BE2C (cell line): ENCODE measurements at regions not wholly inside any gene's neighbourhood (a gene's known extent, or its start where the extent isn't known, plus 50 kb on each side); places are given as distances from the start of the nearest gene placed in this dataset.
"Not testable (repeated sequence)": the region's sequence is repeated elsewhere in the genome, so short reads cannot be mapped to it uniquely, and the experiment has no call there.

Source experiments
- DNase-seq: peaks from one replicate; pipeline ENCODE4 v3.0.0-alpha.2; 2020
- H3K27me3 ChIP-seq: fragments of 250-450 bp; sonication (Bioruptor Pico); 2 replicates; pipeline ENCODE4 v1.5.1; 2020; ENCODE audit warnings: mild to moderate bottlenecking
- H3K36me3 ChIP-seq: fragments of 250-450 bp; sonication (Bioruptor Pico); 2 replicates; pipeline ENCODE4 v1.5.1; 2020; ENCODE audit warnings: mild to moderate bottlenecking
- H3K4me1 ChIP-seq: fragments of 250-450 bp; sonication (Bioruptor Pico); 2 replicates; pipeline ENCODE4 v1.5.1; 2020
- H3K4me3 ChIP-seq: 2 replicates; pipeline ENCODE4 v1.5.1; 2011; ENCODE audit warnings: low read depth, low read length
- H3K9me3 ChIP-seq: fragments of 250-450 bp; sonication (Bioruptor Pico); 2 replicates; pipeline ENCODE4 v1.5.1; 2020
- TF ChIP-seq, protein P1 (sequence below): IDR thresholded peaks from 2 replicates; pipeline ENCODE4 v1.5.1; 2012; ENCODE audit warnings: mild to moderate bottlenecking, low read depth, low read length

DNA sequence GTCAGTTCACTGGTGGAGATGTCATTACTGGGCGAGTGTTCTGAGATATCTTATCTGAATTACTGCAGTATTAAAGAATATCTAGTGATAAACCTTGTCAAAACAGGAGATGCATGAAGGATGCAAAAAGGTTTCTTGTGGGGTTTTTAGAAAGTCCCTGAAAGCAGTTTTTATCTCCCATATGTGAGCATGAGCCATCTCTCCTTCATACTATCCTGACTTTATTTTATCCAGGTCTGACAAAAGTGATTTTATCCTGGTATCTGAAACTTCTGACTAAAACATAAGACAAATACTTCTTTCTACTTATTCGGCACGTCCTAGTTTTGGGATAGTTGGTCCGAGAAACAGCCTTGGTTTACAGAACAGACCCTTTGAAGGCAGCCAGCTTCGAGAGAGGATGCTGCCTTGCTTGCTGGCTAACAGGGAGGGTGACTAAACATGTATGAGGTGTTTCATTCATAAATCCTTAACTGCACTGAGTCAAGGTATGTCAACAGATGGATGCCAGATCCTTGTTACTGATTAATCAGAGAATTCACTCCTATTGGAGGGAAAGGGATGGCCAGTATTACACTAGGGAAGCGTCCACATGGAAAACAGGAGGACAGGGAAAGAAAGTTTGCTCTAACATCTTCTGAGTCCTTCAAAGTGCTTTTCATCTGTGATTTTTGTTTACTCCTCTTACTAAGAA, 172.8 kb upstream of the FAM240B start:
- not testable (repeated sequence) for H3K4me3 ChIP-seq, H3K9me3 ChIP-seq, H3K36me3 ChIP-seq, H3K4me1 ChIP-seq, DNase-seq, H3K27me3 ChIP-seq

DNA sequence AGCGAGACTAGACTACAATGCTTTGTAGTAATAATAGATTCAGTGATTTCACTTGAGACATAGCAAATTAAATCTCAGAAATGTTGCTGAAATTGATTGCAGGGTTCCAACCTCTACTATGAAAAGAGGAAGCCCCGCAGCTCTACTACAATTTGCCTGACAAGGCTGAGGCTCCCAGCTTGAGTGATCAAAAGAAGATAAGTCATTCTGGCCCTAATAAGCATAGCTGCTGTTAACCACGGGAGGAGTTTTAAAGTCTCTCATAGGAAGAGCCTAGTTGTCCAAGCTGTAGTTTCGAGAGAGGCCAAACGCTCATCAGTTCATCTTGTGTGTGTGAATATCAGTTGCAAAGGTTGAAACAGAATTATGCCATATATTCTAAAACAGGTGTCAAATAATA, 166.1 kb upstream of the FAM240B start:
- H3K9me3 ChIP-seq, H3K4me1 ChIP-seq, H3K36me3 ChIP-seq, DNase-seq, H3K4me3 ChIP-seq, H3K27me3 ChIP-seq: not testable (repeated sequence)

DNA sequence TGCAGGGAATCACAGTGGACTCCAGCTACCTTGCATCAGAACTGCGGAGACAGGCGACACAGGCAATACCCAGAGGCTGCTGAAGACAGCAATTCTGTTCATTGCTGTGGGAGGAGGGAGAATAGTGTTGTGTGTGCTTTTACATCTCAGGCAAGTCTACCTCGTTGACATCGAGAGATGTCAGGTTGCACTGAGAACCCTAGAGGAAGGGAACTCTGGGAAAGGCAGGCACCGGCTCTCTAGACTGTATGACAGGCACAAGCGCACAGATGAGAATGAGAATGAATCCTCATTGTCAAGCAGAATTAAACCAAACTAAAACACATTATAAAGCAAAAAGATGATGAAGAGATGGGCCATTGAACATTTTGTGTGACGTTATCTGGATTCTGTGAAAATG, 155.7 kb upstream of the FAM240B start:
- not testable (repeated sequence) for DNase-seq, H3K27me3 ChIP-seq, H3K4me3 ChIP-seq, H3K9me3 ChIP-seq, H3K36me3 ChIP-seq, H3K4me1 ChIP-seq

DNA sequence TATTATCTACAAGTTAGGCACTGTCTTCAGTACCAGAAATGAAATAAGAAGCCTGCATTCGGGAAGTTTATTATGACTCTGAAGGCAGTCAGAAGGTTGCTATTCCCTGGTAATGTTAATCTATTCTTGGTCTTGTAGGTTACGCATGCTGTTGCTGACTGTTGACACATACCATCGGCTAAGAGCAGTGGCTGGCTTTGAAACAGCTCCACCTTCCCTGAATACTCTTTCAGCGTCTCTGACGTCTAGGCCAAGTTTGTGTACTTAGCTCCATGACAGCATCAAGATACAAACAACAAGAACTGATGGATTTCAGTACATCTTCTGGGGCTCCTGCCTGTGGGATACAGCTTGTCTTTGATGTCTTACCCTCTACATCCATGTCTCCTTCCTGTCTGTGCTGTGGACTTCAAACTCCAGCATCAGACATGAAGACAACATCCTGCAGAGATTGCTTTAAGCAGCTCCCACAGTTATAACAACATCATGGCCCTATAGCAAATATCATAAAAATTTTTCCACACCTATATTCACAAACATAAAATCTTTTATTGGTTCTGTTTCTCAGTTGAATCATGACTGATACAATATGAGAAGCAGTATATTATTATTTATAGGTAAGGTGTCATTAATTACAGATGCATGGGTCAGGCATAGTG, 151.5 kb upstream of the FAM240B start:
- H3K27me3 ChIP-seq, H3K4me3 ChIP-seq, H3K9me3 ChIP-seq, H3K4me1 ChIP-seq, DNase-seq, H3K36me3 ChIP-seq: not testable (repeated sequence)

DNA sequence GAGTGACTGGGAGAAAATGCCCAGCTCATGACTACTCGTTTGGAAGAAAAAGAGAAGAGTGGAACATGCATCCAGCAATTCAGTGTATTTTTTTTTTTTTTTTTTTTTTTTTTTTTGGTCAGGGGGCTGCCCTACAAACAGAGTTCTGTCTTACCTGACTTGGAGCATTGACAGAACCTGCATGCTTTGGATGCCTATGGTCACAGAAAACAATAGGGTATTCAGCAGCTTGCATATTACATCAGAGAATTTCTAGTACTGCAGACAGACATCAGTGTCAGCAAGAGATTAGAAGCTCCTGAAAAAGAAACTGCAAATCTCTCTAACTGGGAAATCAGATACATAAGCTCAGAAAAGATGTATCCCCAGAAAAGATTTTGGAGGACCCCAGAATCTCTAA, 139.9 kb upstream of the FAM240B start:
- H3K27me3 ChIP-seq, DNase-seq, H3K36me3 ChIP-seq, H3K4me3 ChIP-seq, H3K4me1 ChIP-seq, H3K9me3 ChIP-seq: not testable (repeated sequence)

DNA sequence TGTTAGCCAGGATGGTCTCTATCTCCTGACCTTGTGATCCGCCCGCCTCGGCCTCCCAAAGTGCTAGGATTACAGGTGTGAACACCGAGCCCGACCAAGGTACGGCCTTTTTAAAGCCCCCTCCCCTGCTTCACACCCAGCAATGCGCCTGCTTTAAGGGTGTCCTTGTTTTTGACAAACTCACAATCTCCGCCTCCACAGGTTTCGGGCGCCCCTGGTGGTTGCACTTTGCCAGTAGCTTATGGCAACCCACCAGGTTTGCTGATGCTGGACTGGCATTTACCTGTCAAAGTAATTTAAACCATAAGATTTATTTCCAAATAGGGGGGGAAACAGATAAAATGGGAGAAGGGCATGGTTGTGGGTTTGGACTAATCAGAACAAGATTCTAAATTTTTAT, 129.0 kb upstream of the FAM240B start:
- not testable (repeated sequence) for H3K36me3 ChIP-seq, H3K4me1 ChIP-seq, H3K27me3 ChIP-seq, DNase-seq, H3K4me3 ChIP-seq, H3K9me3 ChIP-seq

DNA sequence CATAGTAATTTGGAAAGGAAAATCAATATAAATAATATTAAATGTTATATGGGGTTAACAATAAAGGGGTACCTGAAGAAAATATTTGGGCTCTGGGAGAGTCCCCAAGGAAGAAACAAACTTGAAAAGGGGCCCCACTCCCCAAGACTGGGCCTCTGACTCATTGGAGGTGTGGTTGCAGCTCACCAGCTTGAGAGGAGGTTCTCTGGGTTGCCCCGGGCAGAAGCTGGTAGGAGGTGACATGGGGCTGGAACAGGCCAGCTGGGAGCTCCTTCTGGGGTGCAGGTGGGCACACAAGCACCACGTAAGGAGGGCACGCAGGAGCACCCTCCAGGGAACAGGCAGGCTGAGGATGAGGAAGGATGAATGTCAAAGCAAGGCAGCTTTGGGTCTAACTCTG, 120.3 kb upstream of the FAM240B start:
- H3K4me3 ChIP-seq, H3K4me1 ChIP-seq, DNase-seq, H3K27me3 ChIP-seq, H3K36me3 ChIP-seq, H3K9me3 ChIP-seq: not testable (repeated sequence)

DNA sequence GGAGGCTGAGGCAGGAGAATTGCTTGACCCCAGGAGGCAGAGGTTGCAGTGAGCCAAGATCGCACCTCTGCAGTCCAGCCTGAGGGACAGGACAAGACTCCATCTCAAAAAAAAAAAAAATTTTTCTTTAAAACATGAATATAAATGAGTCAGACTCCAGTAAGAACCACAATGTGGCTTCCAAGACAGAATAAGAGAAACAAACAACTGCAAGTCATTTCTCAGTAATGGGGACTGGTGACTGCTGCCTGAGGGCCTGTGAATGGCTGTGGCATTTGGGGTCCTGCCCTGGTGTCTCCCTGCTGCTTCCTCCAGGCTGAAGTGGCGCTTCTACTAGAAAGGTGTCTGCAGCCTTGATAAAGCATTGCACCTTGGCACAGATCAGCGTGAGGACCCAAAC, 113.8 kb upstream of the FAM240B start:
- H3K9me3 ChIP-seq, H3K4me1 ChIP-seq, DNase-seq, H3K4me3 ChIP-seq, H3K36me3 ChIP-seq, H3K27me3 ChIP-seq: not testable (repeated sequence)

DNA sequence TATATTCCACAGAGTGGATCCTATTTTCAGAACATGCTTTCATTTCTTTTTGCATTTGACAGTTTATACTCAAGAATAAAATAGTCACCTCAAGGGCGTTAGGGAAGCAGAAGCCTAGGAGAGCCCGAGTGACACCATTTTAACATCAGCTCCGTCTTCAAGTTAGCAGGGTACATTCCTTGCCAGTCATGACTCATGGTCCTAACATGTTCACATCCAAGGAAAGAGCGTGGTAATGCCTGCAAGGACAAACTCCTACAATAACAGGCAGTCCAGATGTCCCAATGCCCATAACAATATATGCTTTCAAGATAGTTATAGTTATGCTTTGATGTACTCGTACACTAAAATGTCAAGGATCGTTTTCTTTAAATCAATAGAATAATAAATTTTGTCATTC, 93.9 kb upstream of the FAM240B start:
- not testable (repeated sequence) for DNase-seq, H3K9me3 ChIP-seq, H3K4me1 ChIP-seq

DNA sequence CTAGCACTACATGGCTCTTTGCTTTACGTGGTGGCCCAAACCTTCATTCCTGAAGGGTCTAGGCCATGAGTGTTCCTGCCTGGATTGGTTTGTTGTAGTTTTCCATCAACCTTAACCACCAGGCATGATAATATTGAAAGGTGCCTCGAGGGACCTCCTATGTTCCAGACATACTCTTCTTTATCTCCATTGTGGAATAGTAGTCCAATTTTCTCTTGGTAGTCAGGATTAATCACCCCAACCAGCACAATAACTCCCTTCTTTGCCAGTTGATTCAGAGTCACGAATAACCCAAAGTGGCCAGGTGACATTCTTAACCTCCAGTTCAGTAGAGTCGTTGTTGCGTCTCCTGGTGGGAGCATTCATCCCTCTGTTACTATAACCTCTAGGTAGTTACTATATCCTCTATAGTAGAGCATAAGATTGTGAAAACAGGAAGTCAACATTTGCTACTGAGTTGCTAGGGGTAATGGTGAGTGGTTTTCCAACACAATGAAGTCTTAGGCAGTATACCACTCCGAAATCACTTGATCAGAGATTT, 88.1 kb upstream of the FAM240B start:
- not testable (repeated sequence) for H3K4me3 ChIP-seq, H3K4me1 ChIP-seq, H3K9me3 ChIP-seq, DNase-seq, H3K27me3 ChIP-seq, H3K36me3 ChIP-seq

More for the DNA sequence above, 93.9 kb upstream of the FAM240B start:
- H3K4me3 ChIP-seq, H3K36me3 ChIP-seq, H3K27me3 ChIP-seq: not testable (repeated sequence)

DNA sequence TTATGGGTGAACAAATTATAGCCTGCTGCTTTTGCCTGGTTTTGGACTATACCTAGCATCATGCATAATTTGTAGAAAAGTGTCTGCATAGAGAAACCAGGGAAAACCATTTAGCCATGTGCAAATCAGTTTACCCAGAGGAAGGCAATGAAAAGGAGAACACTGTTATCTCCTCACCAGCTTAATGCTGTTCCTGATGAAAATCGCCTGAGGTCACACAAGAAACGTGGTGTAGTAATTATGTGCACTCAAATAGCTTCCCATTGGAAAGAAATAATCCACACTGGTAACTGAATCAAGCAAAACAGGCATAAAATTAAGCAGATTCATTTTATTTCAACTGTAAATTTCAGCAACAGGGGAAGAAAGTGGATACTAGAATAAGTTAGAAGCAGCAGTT, 51.7 kb upstream of the FAM240B start:
- H3K9me3 ChIP-seq = no peaks in the 10 kb centered on the region
- TF ChIP-seq, protein P1, sequence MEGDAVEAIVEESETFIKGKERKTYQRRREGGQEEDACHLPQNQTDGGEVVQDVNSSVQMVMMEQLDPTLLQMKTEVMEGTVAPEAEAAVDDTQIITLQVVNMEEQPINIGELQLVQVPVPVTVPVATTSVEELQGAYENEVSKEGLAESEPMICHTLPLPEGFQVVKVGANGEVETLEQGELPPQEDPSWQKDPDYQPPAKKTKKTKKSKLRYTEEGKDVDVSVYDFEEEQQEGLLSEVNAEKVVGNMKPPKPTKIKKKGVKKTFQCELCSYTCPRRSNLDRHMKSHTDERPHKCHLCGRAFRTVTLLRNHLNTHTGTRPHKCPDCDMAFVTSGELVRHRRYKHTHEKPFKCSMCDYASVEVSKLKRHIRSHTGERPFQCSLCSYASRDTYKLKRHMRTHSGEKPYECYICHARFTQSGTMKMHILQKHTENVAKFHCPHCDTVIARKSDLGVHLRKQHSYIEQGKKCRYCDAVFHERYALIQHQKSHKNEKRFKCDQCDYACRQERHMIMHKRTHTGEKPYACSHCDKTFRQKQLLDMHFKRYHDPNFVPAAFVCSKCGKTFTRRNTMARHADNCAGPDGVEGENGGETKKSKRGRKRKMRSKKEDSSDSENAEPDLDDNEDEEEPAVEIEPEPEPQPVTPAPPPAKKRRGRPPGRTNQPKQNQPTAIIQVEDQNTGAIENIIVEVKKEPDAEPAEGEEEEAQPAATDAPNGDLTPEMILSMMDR = no peak
- DNase-seq = peak; percentile 24
- peak overlapping the region; percentile 32 for H3K4me3 ChIP-seq
- no peaks in the 10 kb centered on the region for H3K36me3 ChIP-seq
- no peaks in the 10 kb centered on the region for H3K27me3 ChIP-seq
- H3K4me1 ChIP-seq = peaks cover 4% of the 10 kb centered on the region; the same call in 1 of the 2 replicates
